ENCODE measurements at regions not wholly inside any gene's neighbourhood (a gene's known extent, or its start where the extent isn't known, plus 50 kb on each side); places are given as distances from the start of the nearest gene placed in this dataset.

- Histone ChIP-seq H3K4me1 (no peaks in the 10 kb centered on the region), H3K27me3 (no peaks in the 10 kb centered on the region), H3K36me3 (no peaks in the 10 kb centered on the region), H3K9me3 (no peaks in the 10 kb centered on the region), H3K4me3 (no peak overlapping the region), H3K27ac (no peak overlapping the region)
- TF ChIP-seq, protein P1, sequence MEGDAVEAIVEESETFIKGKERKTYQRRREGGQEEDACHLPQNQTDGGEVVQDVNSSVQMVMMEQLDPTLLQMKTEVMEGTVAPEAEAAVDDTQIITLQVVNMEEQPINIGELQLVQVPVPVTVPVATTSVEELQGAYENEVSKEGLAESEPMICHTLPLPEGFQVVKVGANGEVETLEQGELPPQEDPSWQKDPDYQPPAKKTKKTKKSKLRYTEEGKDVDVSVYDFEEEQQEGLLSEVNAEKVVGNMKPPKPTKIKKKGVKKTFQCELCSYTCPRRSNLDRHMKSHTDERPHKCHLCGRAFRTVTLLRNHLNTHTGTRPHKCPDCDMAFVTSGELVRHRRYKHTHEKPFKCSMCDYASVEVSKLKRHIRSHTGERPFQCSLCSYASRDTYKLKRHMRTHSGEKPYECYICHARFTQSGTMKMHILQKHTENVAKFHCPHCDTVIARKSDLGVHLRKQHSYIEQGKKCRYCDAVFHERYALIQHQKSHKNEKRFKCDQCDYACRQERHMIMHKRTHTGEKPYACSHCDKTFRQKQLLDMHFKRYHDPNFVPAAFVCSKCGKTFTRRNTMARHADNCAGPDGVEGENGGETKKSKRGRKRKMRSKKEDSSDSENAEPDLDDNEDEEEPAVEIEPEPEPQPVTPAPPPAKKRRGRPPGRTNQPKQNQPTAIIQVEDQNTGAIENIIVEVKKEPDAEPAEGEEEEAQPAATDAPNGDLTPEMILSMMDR (IDR thresholded peaks at IDR 0.05) = no peak
- no peak for TF ChIP-seq POLR2A (IDR thresholded peaks at IDR 0.05)
- DNase-seq = no peak
- intact Hi-C loops (cut with DNase I; ENCODE audit: low total_unique reads) = no loop called here
These were observed 141.5 kb upstream of the KCNK2 start for GRCh38 chr1:214941061-214941460.

GRCh38 chr1:214943054-214943453, 139.5 kb upstream of the KCNK2 start:
- TF ChIP-seq POLR2A (IDR thresholded peaks at IDR 0.05) = no peak
- TF ChIP-seq, protein P1 (IDR thresholded peaks at IDR 0.05) = no peak
- Histone ChIP-seq H3K4me3 (no peak overlapping the region), H3K36me3 (no peaks in the 10 kb centered on the region), H3K4me1 (no peaks in the 10 kb centered on the region), H3K27ac (no peak overlapping the region), H3K27me3 (no peaks in the 10 kb centered on the region), H3K9me3 (no peaks in the 10 kb centered on the region)
- intact Hi-C loops (cut with DNase I; ENCODE audit: low total_unique reads) = no loop called here
- no peak for DNase-seq

DNA sequence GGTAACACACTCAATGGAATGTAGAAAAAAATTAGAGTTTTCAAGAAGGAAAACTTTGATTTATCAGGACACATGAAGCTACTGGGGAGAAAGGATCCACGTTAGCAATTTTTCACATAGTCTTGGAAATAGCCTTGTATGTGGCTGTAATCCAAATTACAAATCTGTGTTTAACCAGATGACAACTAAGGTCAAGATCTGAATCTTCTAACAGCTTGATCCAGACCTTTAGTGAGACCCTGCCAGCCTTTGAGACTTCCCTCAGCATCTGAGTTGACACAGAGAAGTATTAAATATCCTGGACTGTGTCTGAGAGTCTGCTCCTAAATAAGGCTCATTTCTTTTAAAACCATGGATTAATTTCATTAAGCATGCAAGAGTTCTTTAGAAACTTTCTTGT, 135.9 kb upstream of the KCNK2 start:
- no peak overlapping the region for H3K4me3 ChIP-seq
- intact Hi-C loops (cut with DNase I; ENCODE audit: low total_unique reads) = no loop called here
- TF ChIP-seq, protein P1 (IDR thresholded peaks at IDR 0.05) = no peak
- no peak for TF ChIP-seq POLR2A (IDR thresholded peaks at IDR 0.05)
- H3K36me3 ChIP-seq = no peaks in the 10 kb centered on the region
- H3K27ac ChIP-seq = no peak overlapping the region
- no peaks in the 10 kb centered on the region for H3K27me3 ChIP-seq
- H3K4me1 ChIP-seq = no peaks in the 10 kb centered on the region
- DNase-seq = no peak
- H3K9me3 ChIP-seq = no peaks in the 10 kb centered on the region

GRCh38 chr1:214952648-214953047, 129.9 kb upstream of the KCNK2 start:
- Histone ChIP-seq H3K36me3 (no peaks in the 10 kb centered on the region), H3K4me1 (no peaks in the 10 kb centered on the region), H3K4me3 (no peak overlapping the region), H3K27ac (no peak overlapping the region), H3K27me3 (no peaks in the 10 kb centered on the region), H3K9me3 (peaks cover 0 to 3% of the 10 kb centered on the region in 2 donors)
- DNase-seq = no peak
- intact Hi-C loops (cut with DNase I; ENCODE audit: low total_unique reads) = no loop called here
- TF ChIP-seq, protein P1 (IDR thresholded peaks at IDR 0.05) = no peak
- TF ChIP-seq POLR2A (IDR thresholded peaks at IDR 0.05) = no peak

DNA sequence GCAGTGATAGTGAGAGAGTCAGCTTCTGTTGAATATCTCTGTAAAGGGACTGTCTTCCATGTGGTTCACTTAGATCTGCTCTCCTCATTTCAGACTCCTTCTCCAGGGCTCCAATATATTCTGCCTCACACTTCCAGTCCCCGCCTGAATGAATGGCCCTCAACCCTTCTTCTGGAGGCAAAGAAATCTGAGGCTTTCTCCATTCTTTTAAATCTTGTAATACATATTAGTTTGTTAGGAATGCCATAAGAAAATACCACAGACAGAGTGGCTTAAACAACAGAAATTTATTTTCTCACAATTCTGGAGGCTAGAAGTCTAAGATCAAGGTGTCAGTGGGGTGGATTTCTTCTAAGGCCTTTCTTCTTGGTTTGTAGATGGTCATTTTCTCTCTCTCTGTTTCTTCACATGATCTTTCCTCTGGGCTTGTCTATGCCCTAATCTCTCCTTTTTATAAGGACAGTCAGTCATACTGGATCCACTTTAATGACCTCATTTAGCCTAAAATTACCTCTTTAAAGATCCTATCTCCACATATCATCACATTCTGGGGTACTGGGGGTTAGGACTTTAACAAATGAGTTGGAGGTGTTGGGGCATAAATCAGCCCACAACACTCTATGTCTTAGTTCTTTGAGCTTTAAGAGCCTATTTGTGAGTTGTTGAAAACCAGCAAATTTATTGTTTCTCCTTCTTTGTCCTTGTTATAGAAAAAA, 128.5 kb upstream of the KCNK2 start:
- no peak for DNase-seq
- H3K27ac ChIP-seq = no peak overlapping the region
- peaks cover 0 to 3% of the 10 kb centered on the region in 2 donors for H3K9me3 ChIP-seq
- no peak for TF ChIP-seq POLR2A (IDR thresholded peaks at IDR 0.05)
- TF ChIP-seq, protein P1 (IDR thresholded peaks at IDR 0.05) = no peak
- H3K27me3 ChIP-seq = no peaks in the 10 kb centered on the region
- H3K4me1 ChIP-seq = no peaks in the 10 kb centered on the region
- H3K4me3 ChIP-seq = no peak overlapping the region
- intact Hi-C loops (cut with DNase I; ENCODE audit: low total_unique reads) = no loop called here
- no peaks in the 10 kb centered on the region for H3K36me3 ChIP-seq
